Caki2 (cell line): ENCODE measurements at regions not wholly inside any gene's neighbourhood (a gene's known extent, or its start where the extent isn't known, plus 50 kb on each side); places are given as distances from the start of the nearest gene placed in this dataset.

ENCODE experiments used
- DNase-seq: peaks from one replicate; pipeline ENCODE4 v3.0.0-alpha.2; 2015; ENCODE audit warnings: low read depth
- in situ Hi-C: cut with HindIII; loops from 2 replicates; pipeline ENCODE4 v1.10.0; 2016; ENCODE audit warnings: low sequenced_read_pairs, low pct_unique_long_range_greater_than_20kb, mixed read lengths

- no peak for DNase-seq
- in situ Hi-C loops, result no loop called here
These were observed 366.7 kb upstream of the FAM241A start for GRCh38 chr4:111778543-111778942.

GRCh38 chr4:111780965-111781364 is 364.3 kb upstream of the FAM241A start:
- in situ Hi-C loops, result no loop called here
- DNase-seq, result no peak

- DNase-seq, result no peak
- in situ Hi-C loops, result no loop called here
These were observed 363.6 kb upstream of the FAM241A start for GRCh38 chr4:111781611-111782010.

- in situ Hi-C loops, result no loop called here
These were observed 357.2 kb upstream of the FAM241A start for GRCh38 chr4:111788099-111788498.

GRCh38 chr4:111789901-111790640 is 355.2 kb upstream of the FAM241A start:
- in situ Hi-C loops, result no loop called here
- DNase-seq, result no peak

More at GRCh38 chr4:111788099-111788498, 357.2 kb upstream of the FAM241A start:
- no peak for DNase-seq

GRCh38 chr4:111792632-111793031 is 352.6 kb upstream of the FAM241A start:
- in situ Hi-C loops, result no loop called here

GRCh38 chr4:111793433-111794091 is 351.7 kb upstream of the FAM241A start:
- no peak for DNase-seq

More at GRCh38 chr4:111792632-111793031, 352.6 kb upstream of the FAM241A start:
- DNase-seq, result no peak

GRCh38 chr4:111797455-111798163 is 347.6 kb upstream of the FAM241A start:
- in situ Hi-C loops, result no loop called here
- no peak for DNase-seq

More at GRCh38 chr4:111793433-111794091, 351.7 kb upstream of the FAM241A start:
- in situ Hi-C loops, result no loop called here

- no peak for DNase-seq
- in situ Hi-C loops, result no loop called here
These were observed 346.4 kb upstream of the FAM241A start for GRCh38 chr4:111798840-111799239.

- in situ Hi-C loops, result no loop called here
- no peak for DNase-seq
These were observed 344.7 kb upstream of the FAM241A start for GRCh38 chr4:111800551-111800950.

- DNase-seq, result no peak
- in situ Hi-C loops, result no loop called here
These were observed 343.1 kb upstream of the FAM241A start for GRCh38 chr4:111802191-111802590.

- DNase-seq, result no peak
- in situ Hi-C loops, result no loop called here
These were observed 338.9 kb upstream of the FAM241A start for GRCh38 chr4:111806331-111806730.

- DNase-seq, result no peak
- in situ Hi-C loops, result no loop called here
These were observed 337.7 kb upstream of the FAM241A start for GRCh38 chr4:111807576-111807975.

GRCh38 chr4:111808174-111808573 is 337.1 kb upstream of the FAM241A start:
- DNase-seq, result no peak
- in situ Hi-C loops, result no loop called here

- in situ Hi-C loops, result no loop called here
- DNase-seq, result no peak
These were observed 333.6 kb upstream of the FAM241A start for GRCh38 chr4:111811661-111812060.

GRCh38 chr4:111812114-111812513 is 333.1 kb upstream of the FAM241A start:
- in situ Hi-C loops, result no loop called here
- DNase-seq, result no peak

- DNase-seq, result no peak
- in situ Hi-C loops, result no loop called here
These were observed 332.5 kb upstream of the FAM241A start for GRCh38 chr4:111812760-111813159.

- in situ Hi-C loops, result no loop called here
- no peak for DNase-seq
These were observed 331.6 kb upstream of the FAM241A start for GRCh38 chr4:111813555-111814140.

GRCh38 chr4:111814961-111815360 is 330.3 kb upstream of the FAM241A start:
- in situ Hi-C loops, result no loop called here

More at GRCh38 chr4:111814961-111815360, 330.3 kb upstream of the FAM241A start:
- no peak for DNase-seq
